ENCODE measurements at regions not wholly inside any gene's neighbourhood (a gene's known extent, or its start where the extent isn't known, plus 50 kb on each side); places are given as distances from the start of the nearest gene placed in this dataset.

DNA sequence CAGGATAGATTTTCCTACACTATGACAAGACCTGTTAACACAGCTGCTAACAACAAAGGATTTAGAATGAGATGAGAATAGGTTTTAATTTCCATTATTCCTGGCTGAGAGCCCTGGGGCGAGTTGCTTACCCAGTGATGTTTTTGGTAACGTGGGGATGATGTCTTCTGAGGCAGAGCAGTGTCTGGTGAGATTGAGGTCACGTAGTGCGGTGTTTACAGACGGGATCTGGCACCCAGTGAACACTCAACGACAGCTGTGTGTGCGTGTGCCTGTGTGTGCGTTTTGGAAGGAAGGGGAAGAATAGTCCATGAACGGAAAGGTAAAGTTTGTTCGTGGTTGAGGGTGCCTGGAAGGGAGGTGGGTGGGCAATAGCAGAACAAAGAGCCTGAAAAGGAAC, 384.7 kb downstream of the C6orf118 start:
- no peak for DNase-seq (ENCODE audit: low spot score)

DNA sequence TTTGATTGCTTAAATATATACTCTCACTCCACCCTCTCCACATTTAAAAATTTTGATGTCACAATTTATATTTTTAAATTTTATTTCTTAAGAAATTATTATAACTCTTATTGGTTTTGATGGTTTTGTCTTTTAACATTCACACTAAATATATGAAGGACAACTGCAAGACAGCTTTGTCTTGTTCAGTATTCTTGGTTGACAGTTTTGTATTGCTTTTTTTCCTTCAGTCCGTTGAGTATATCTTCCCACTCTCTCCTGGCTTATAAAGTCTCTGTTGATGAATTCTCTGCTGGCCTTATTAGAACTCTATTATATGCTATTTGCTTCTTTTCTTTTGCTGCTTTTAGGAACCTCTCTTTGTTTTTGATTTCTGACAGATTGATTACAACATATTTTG, 392.2 kb downstream of the C6orf118 start:
- DNase-seq (ENCODE audit: low spot score), result no peak

DNA sequence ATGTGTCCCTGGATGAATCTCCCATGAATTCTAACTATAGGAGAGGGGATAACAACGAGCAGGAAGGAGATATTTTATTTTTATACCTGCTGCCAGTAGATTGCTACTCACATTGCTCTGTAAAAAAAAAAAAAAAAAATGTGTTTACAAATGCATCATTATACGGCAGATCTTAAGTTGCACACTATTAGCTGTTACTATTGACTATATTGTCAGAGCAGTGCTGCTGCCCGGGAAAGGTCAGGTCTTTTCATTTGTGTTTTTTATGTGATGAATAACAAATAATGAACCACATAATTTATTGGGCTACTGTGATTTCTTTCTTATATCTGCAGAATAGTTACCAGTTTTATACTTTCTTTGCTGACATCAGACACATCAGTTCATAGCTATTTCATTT, 393.3 kb downstream of the C6orf118 start:
- no peak for DNase-seq (ENCODE audit: low spot score)

DNA sequence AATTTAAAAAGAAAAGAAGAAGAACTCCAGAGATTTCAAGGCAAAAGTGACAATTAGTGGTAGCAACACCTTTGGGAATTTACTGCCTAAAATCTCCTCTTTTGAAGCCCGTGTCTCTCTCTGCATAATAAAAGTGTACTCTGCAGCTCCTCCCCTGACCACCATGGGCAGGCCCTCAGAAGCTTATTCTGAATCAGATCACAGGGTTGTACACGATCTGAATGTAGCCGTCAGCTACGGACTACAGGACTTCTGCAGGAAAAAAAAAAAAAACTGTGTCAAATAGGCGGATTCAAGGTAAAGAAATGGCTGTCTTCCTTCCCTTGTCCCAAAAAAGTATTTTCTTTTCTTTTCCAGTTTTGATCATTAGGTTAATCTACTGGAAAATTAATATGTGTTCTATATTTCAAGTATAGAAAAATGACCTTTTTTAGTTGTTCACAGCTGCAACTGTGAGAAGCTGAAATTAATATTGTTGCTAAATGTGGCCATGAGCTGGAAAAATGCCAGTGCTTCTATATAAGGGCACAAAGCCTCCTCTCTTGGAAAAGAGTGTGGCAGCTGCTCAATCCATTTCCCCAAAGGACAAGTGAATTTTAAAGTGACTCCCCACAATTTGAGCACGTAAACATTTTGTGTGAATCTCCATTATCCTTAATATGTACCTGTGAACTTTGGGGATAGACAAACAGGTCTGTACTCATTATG, 397.4 kb downstream of the C6orf118 start:
- DNase-seq (ENCODE audit: low spot score), result no peak

DNA sequence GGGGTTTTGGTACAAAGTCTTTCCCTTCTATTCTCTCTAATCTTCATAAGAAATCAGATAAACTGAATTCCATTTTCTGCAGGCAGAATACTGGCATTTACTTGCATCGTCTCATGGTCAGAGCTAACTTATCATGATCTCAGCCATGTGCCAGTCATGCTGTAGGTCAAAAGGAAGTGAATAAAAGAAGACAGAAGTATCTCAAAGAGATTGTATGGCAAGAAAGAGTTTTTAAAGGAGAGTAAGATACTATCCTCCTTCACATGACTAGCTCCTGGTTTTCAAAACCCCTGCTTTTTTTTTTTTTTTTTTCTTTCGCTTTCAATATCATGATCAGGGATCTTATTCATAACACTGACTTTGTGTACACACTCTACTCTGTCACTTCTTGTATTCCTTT, 398.3 kb downstream of the C6orf118 start:
- no peak for DNase-seq (ENCODE audit: low spot score)

DNA sequence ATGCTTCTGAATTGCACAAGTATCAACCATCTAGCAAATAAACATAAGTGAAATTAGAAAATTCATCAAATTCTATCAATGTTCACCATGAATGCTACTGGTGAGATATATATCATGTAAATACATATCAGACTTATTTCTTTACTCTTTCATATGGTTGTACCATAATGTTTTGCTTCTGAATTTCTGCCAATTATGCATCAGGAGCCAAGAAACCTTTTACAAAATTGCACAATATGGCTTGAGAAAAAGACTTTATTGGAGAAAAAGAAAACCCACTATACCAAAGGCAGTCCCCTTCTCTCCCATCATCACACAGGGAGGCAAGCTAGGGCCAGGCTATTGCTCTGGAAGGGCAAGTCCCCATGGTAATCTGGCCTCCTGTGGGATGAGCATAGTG, 402.6 kb downstream of the C6orf118 start:
- no peak for DNase-seq (ENCODE audit: low spot score)

DNA sequence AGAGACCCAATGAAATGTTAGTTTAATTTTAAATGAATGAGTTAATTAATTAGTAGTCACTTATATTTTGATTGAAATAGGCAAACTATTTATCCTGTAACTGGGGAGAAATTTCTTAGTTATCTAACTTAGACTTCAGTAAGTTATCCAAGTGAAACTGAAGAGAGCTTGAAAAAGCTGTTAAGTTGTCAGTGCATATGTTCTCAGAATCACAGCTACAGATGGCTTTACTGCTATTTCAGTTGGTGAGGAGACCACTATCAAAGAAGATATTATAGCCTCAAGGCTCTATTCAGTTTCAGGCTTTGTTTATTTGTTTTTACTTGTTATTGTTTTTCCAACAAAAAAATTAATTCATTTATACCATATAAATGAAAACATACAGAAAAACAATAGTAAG, 404.1 kb downstream of the C6orf118 start:
- DNase-seq (ENCODE audit: low spot score), result no peak

DNA sequence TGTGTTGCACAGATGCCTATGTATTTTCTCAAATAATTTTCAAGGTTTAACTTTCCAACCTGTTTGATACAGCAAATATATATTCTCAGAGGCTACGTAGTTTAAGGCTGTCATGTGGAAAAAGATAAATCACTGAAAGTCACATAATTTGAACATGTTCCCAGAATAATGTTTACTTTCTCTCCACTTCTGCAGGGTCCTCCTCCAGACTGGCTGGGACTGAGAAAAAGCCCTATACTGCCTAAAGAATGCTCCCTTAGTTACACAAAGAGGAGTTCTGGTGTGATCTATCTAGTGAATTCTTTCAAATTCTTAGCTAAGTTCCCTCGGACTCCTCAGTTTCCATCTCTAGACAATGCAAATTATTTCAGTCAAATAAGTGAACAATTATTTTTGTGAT, 411.0 kb downstream of the C6orf118 start:
- DNase-seq (ENCODE audit: low spot score), result no peak

DNA sequence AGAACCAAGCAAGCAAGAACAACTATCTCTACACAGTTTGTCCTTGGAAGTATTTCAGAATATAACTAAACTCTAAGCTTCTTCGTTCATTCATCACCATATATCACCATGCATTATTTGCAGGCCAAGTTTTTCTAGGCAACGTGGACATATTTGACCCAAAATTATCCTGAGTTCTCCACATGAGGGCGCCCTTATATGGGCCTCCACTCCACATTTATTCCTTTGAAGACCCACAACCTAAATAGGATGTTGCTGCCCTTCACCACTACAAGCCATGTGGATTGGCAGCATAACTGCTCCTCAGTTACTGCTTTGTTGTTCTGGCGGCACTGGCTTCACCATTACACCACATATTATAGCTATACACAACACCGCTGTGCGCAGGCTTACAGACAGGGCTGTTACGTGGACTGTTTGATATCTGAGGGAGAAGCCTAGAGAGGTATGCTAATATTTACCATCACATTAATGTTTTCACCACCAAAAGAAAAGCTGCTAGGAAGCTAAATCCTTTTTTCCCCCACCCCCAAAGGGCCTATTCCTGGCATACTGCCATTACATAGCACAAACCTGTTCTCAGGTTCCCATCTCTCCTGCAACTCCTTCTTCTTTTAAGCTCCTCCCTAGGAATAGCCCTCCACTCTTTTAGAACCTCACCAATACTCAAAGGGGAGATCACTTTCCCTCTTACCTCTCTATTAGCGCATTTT, 411.7 kb downstream of the C6orf118 start:
- DNase-seq (ENCODE audit: low spot score), result no peak

DNA sequence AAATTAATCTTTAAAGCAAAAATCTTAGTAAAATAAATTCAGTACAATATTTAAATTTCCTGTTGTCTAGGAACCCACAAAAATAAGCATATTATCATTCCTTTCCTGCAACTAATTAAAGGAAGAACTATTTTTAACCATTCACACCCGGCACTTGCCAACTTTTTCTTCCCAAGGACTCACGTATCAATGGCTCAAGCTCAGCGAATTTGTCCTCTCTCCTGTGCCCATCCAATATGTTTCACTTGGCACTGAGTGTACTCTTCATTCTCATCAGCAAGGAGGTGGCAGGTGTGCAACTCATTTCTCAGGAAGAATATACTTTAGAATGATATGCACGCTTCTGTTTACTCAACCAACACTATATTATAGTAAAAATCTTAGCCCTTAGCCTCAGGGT, 419.4 kb downstream of the C6orf118 start:
- no peak for DNase-seq (ENCODE audit: low spot score)

DNA sequence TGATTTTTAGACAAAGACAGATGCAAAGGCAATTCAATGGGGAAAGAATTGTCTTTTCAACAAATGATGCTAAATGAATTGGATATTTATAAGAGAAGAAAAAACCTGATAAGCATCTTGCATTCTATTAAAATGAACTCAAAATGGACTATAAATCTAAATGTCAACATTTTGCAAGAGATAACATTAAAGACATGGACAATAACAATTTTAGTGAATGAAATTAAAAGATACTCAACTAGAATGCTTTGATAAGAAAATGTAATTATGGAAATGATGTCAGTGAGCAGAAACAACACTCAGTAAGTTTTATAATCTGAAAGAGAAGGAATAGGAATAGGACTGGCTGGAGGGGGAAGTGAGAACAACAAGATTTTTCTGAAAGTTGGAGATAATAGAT, 421.7 kb downstream of the C6orf118 start:
- no peak for DNase-seq (ENCODE audit: low spot score)

DNA sequence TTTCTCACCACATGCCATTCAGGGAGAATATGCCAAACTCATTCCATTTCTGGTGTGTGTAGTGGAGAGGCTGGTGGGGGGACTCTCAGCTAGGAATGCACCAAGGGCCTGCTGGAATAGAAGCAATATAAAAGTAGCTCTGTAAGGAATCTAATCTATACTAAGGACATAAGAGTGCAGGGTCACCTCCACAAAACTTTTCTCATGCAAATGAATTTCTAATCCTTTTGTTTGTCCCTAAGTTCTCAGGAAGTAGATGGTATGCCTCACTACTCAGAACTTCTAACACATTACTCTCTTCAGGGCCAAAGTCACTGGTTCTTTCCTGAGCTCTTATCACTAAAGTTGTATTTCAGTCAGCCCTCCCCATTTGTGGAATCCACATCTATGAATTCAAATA, 427.2 kb downstream of the C6orf118 start:
- DNase-seq (ENCODE audit: low spot score), result no peak

DNA sequence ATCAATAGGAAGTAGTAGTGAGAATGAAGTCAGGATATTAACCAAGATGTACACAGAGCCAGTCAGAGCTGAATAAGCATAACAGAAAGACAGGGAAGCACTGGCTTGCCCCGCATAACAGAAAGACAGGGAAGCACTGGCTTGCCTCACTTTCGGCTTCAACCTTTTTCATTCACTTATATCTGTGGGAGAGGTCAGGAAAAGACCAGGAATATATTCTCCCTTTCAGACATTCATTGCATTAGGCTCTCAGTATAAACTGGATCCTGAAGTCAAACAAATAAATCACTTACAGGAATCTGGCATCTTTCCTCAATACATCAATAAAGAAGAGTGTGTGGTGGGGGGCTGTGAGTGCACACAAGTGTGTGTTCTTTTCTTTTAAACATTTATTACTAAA, 437.6 kb downstream of the C6orf118 start:
- no peak for DNase-seq (ENCODE audit: low spot score)

DNA sequence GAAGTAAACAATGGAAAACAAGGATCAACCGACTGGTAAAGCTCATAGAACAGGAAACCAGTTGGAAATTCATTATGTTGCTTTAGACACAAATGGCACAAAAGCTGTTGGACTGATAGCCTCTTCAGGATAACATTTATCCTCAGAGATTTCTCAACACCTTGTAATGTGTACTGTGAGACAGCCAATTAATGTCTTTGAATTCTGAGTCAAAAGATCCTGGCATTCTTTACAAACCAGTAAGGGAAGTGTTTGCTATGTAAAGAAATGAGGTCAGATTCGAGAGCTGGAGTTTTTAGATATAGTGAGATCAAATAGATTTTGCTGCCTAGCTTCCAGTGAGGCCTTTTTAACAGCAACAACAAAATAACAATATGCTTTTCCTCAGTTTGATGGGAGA, 439.2 kb downstream of the C6orf118 start:
- no peak for DNase-seq (ENCODE audit: low spot score)

DNA sequence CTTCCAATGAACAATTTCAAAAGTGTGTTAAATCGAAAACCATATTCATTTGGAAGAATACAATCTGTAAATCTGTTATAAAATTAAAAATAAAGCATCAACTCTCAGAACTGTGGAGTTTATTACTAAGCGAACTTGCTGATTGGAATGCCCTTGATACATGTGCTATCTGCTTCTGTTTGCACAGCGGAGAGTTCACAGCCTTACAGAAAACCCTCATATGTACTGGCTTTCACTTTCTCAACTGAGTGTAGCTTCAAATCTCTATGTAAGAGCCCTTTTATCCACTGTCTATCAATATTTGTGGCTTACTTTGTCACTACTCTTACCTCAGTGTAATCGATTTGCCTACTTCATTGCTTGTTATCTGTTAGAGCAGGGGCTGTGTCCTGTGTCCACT, 447.4 kb downstream of the C6orf118 start:
- DNase-seq (ENCODE audit: low spot score), result no peak

DNA sequence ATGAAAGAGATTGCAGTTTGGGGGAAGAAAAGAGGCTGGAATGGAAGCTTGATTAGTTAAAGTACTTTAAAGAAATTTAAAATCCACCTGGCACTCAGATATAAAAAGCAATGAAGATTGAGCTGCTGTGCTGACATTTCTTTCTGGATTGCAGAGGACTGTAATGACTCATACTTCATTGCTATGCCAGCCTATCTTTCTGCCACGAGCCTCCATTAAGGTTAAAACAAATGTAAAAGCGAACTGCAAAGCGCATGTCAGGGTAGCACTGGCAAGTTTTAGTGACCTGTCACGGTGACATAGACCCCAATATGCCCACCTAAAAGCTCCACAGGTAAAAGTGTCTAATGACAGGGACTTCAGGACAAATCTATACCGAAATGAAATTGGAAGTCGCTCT, 449.6 kb downstream of the C6orf118 start:
- DNase-seq (ENCODE audit: low spot score), result no peak

DNA sequence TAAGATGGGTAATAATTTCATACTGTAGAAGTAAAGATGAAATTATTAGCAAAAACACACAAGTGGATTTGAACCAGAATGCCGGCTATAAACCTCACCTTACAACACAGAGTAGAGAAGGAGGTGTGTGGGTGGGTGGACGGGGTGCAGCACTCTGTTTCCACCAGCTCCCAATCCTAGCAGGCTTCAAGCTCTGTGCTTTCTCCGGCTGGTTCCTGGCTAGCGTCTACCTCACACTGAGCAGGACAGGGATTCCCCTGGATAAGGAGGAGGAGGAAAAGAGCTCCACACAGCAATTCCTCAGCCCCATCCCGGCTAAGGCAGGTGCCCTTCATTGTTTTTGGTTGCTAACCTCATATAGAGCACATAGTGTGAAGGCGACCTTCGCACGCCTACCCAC, 453.3 kb downstream of the C6orf118 start:
- no peak for DNase-seq (ENCODE audit: low spot score)

DNA sequence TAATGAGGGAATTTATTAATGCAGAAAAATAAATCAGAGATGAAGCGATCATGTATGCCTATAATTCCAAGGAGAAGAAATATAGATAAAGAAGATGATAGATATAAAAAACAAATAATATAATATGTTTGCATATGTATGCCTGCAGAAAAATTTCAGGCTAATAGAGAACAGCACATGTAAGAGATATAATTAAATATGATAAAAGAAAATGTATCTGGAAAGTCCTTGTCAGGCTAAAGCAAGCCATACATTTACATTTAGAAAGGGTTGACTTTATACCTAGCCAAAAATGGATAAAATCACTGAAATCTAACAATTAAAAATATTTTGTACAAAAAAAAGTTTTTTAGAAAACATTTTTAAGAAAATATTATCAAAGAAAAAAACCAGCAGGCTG, 454.1 kb downstream of the C6orf118 start:
- no peak for DNase-seq (ENCODE audit: low spot score)

DNA sequence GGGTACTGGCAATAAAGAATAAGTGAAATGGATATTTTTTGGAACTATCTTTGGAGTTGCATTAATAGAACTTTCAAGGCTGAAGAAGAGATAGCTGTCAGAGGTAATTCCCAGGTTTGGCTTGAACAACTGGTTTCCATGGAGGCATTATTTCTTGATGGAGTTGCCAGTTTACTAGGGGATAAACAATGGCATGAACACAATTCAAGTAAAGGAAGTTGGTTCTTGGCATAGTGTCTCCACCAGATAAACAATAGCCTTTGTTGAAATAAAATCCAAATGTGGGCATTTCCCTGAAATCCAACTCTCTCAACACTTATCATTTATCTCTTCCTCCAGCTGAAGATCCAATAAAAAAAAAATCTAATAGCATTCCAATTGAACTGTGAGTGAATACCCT, 454.9 kb downstream of the C6orf118 start:
- DNase-seq (ENCODE audit: low spot score), result no peak

DNA sequence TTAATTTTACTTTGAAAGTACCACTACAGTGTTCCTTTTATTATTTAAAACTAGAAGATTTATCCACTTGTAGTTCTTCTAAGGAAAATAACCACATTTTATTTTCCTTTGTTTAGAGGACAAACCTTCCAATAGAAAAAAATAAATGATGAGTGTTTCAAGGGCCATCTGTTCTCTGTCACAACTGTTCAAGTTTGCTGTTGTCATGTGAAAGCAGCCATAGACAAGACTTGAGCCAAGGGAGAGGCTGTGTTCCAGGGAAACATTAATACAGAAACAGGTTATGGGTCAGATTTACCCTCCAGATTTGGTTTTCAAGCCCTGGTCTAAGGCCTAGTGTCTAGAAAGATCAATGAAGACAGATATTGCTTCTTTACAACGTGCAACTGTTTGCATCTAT, 463.6 kb downstream of the C6orf118 start:
- no peak for DNase-seq (ENCODE audit: low spot score)

DNA sequence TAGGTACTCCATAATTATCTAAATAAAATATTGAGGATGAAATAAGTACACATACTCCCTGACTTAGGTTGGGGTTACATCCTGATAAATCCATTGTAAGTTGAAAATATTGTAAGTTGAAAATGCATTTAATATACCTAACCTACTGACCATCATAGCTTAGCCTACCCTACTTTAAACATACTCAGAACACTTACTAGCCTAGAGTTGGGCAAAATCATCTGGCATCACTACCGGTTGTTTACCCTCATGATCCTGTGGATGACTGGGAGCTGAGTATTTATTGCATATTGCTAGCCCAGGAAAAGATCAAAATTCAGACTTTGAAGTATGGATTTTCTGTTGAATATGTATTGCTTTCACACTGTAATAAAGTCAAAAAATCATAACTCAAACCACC, 467.3 kb downstream of the C6orf118 start:
- no peak for DNase-seq (ENCODE audit: low spot score)

DNA sequence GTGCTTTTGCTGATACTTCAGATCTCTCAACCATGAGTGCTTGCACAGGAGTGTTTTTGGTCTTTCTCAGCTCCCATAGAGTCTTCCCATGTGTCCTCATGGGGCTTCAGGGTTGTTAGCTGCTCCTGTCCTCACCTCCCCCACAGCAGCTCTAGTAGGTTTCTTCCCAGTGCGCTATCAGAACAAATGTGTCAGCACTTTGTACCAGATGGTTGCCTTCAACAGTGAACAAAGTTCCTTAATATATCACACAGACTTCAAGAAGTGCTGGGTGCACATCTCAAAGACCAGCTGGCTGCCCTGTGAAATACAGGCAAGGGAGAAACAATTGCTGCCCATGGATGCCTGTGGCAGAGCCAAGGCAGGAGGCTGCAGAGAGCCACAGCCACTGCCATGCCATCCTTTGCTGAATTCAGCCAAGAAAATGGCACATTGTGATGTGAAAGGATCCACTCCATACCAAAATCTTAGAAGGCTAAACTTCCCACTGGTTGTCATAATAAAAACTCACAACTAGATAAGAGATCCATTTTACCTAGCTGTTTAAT, 471.3 kb downstream of the C6orf118 start:
- DNase-seq (ENCODE audit: low spot score), result no peak

DNA sequence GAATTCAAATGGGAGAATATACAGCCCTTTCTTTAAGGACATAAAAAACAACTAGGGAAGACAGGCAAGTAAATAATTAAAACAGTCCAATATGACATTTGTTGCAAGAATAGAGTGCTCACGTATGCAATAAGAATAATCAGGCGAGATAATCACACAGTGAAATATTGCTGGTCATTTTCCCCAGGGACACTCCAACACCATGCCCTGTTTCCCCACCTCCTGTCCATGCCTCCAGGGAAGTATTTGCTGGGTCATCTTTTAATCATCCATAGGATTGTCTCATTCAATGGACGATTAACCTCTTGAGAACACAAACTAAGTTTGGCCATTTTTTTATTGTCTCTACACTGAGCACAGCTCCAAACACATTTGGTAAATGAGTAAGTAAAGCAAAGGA, 472.9 kb downstream of the C6orf118 start:
- DNase-seq (ENCODE audit: low spot score), result no peak

All from umbilical cord (tissue), 1 donor.